HG02759 (cell line): ENCODE measurements at regions not wholly inside any gene's neighbourhood (a gene's known extent, or its start where the extent isn't known, plus 50 kb on each side); places are given as distances from the start of the nearest gene placed in this dataset.

Experiments used
- ATAC-seq: cut with Tn5 transposase; IDR thresholded peaks from one replicate; pipeline ENCODE4 v1.9.1; 2021; ENCODE audit warnings: mild to moderate bottlenecking, moderate library complexity; ENCODE audit not compliant: unreplicated experiment

GRCh38 chr14:85090681-85091080, 439.3 kb upstream of the FLRT2 start:
- no peak for ATAC-seq

GRCh38 chr14:85093631-85094330, 436.2 kb upstream of the FLRT2 start:
- no peak for ATAC-seq

GRCh38 chr14:85102591-85102990, 427.4 kb upstream of the FLRT2 start:
- no peak for ATAC-seq

- no peak for ATAC-seq
These were observed 423.4 kb upstream of the FLRT2 start for GRCh38 chr14:85106506-85106905.

- no peak for ATAC-seq
These were observed 417.2 kb upstream of the FLRT2 start for GRCh38 chr14:85112762-85113161.

GRCh38 chr14:85115921-85116320, 414.0 kb upstream of the FLRT2 start:
- no peak for ATAC-seq

GRCh38 chr14:85118274-85118673, 411.7 kb upstream of the FLRT2 start:
- ATAC-seq: no peak

- ATAC-seq: no peak
These were observed 407.3 kb upstream of the FLRT2 start for GRCh38 chr14:85122690-85123089.

- ATAC-seq: no peak
These were observed 406.2 kb upstream of the FLRT2 start for GRCh38 chr14:85123755-85124154.

- ATAC-seq: no peak
These were observed 405.2 kb upstream of the FLRT2 start for GRCh38 chr14:85124631-85125290.

GRCh38 chr14:85125291-85125670, 404.7 kb upstream of the FLRT2 start:
- no peak for ATAC-seq

- no peak for ATAC-seq
These were observed 400.0 kb upstream of the FLRT2 start for GRCh38 chr14:85129921-85130320.

- ATAC-seq: no peak
These were observed 398.6 kb upstream of the FLRT2 start for GRCh38 chr14:85131226-85131922.

- ATAC-seq: no peak
These were observed 387.0 kb upstream of the FLRT2 start for GRCh38 chr14:85142982-85143381.

- no peak for ATAC-seq
These were observed 383.2 kb upstream of the FLRT2 start for GRCh38 chr14:85146779-85147178.

- ATAC-seq: no peak
These were observed 379.8 kb upstream of the FLRT2 start for GRCh38 chr14:85150166-85150565.

- ATAC-seq: no peak
These were observed 375.2 kb upstream of the FLRT2 start for GRCh38 chr14:85154714-85155113.

- ATAC-seq: no peak
These were observed 373.6 kb upstream of the FLRT2 start for GRCh38 chr14:85156319-85156718.

GRCh38 chr14:85159726-85160125, 370.2 kb upstream of the FLRT2 start:
- ATAC-seq: no peak

- ATAC-seq: no peak
These were observed 364.9 kb upstream of the FLRT2 start for GRCh38 chr14:85165094-85165493.

- ATAC-seq: no peak
These were observed 360.6 kb upstream of the FLRT2 start for GRCh38 chr14:85169381-85169780.

- no peak for ATAC-seq
These were observed 357.7 kb upstream of the FLRT2 start for GRCh38 chr14:85172290-85172689.
